ENCODE measurements at regions not wholly inside any gene's neighbourhood (a gene's known extent, or its start where the extent isn't known, plus 50 kb on each side); places are given as distances from the start of the nearest gene placed in this dataset.

DNA sequence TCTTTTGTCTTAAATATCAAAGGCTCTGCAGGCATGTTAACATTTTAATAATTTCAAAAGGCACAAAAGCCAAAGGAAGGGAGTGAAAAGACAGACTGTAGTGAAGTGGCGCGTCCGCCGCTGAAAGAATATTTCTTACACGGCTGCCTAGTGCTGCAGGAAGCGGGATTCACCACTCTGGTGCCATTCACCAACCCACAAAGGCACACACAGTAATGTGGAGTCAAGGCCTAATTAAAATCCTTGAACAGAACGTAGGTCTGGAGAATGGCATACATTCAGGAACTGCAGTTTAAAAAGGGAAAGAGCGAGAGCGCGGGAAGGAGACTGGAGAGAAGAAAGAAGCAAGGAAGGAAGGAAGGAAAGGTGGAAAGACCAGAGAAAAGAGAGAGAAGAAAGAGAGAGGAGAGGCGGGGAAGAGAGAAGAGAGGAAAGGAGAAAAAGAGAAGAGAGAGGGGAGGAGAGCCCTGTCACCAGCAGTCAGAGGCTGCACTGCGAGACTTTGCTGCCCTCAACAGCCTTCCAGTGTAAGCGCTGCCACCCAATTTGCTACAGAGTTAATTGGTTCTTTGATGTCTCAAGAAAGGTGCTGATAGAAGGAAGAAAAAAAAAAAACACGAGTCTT is 554.0 kb downstream of the MDFIC start:
- no peak overlapping the region for H3K4me3 ChIP-seq
- 2% methylated on average over 14 of the region's 14 CpGs for WGBS (ENCODE audit: insufficient coverage, low coverage, missing lambda C conversion rate)
- H3K36me3 ChIP-seq (ENCODE audit: control insufficient read depth, insufficient read depth, low read length): no peaks in the 10 kb centered on the region
- CTCF ChIA-PET (ENCODE audit: low intra/inter-chr PET ratio): no interaction called here
- no peak for FAIRE-seq
- no peak for ATAC-seq
- H3K9me1 ChIP-seq (ENCODE audit: control insufficient read depth, insufficient read depth, low read length): no peaks in the 10 kb centered on the region
- no peak overlapping the region for H3K4me2 ChIP-seq (ENCODE audit: insufficient read depth, low read length)
- H3K9me3 ChIP-seq (replicated peaks; ENCODE audit: control insufficient read depth, insufficient read depth, low read depth, low read length): no peaks in the 10 kb centered on the region
- H3K27me3 ChIP-seq (ENCODE audit: control insufficient read depth in 2 of 2, insufficient read depth in 2 of 2, low read length in 2 of 2): no peaks in the 10 kb centered on the region
- no peaks in the 10 kb centered on the region for H3K4me1 ChIP-seq (replicated peaks in 1 of 2; ENCODE audit: control insufficient read depth in 2 of 2, insufficient read depth in 2 of 2, low read length in 2 of 2)
- in situ Hi-C loops (cut with MboI) (no loop called here), intact Hi-C loops (cut with micrococcal nuclease) (no loop called here)
- no peak overlapping the region for H3K27ac ChIP-seq (ENCODE audit: extremely low read depth, low read depth, low read length)
- H3K9ac ChIP-seq (ENCODE audit: insufficient read depth in 1 of 2, low read depth in 2 of 2, low read length in 2 of 2): no peak overlapping the region
- POLR2A ChIA-PET: no interaction called here
- no peaks in the 10 kb centered on the region for H3K79me2 ChIP-seq (ENCODE audit: control insufficient read depth, insufficient read depth, low read length)
- no peaks in the 10 kb centered on the region for H4K20me1 ChIP-seq (replicated peaks; ENCODE audit: control insufficient read depth, insufficient read depth, low read length)
- BruUV-seq (replicated peaks): no TSS peak
- TF ChIP-seq MAFF (IDR thresholded peaks at IDR 0.05; ENCODE audit: low read length) (no peak), PATZ1 (CRISPR knock-in tag; IDR thresholded peaks at IDR 0.05; ENCODE audit: borderline replicate concordance) (no peak), HSF4 (CRISPR knock-in tag; IDR thresholded peaks at IDR 0.05; ENCODE audit: borderline replicate concordance) (no peak), HMG20A (CRISPR knock-in tag; conservative IDR thresholded peaks at IDR 0.05) (no peak)
- DNase-seq (ENCODE audit: extremely low read depth in 1 of 4, low spot score in 3 of 4): no peak
- H2AFZ ChIP-seq (ENCODE audit: low read depth, low read length): no peak overlapping the region
